H9 (cell line): ENCODE measurements at regions not wholly inside any gene's neighbourhood (a gene's known extent, or its start where the extent isn't known, plus 50 kb on each side); places are given as distances from the start of the nearest gene placed in this dataset.

Source experiments
- DNase-seq: peaks from one replicate; pipeline ENCODE4 v3.0.0-alpha.2; 2017
- H2AFZ ChIP-seq: one replicate; pipeline ENCODE4 v1.6.1; 2013; ENCODE audit warnings: mild to moderate bottlenecking, low read length, control low read depth, moderate library complexity
- H2AK5ac ChIP-seq: 2 replicates; pipeline ENCODE4 v1.6.1; 2013; ENCODE audit warnings: low read length, control low read depth, mixed read lengths; ENCODE audit not compliant: insufficient read length
- H2BK120ac ChIP-seq: one replicate; pipeline ENCODE4 v1.6.1; 2013; ENCODE audit warnings: low read depth, mild to moderate bottlenecking, low read length, control low read depth, inconsistent platforms; ENCODE audit not compliant: poor library complexity, severe bottlenecking
- H2BK12ac ChIP-seq: 2 replicates; pipeline ENCODE4 v1.6.1; 2013; ENCODE audit warnings: low read length, control low read depth, mixed read lengths, low read depth; ENCODE audit not compliant: insufficient read length
- H2BK15ac ChIP-seq: 2 replicates; pipeline ENCODE4 v1.6.1; 2013; ENCODE audit warnings: low read depth, low read length, control low read depth
- H2BK20ac ChIP-seq: one replicate; pipeline ENCODE4 v1.6.1; 2013; ENCODE audit warnings: low read depth, mild to moderate bottlenecking, low read length, control low read depth, inconsistent platforms; ENCODE audit not compliant: poor library complexity, severe bottlenecking
- H2BK5ac ChIP-seq: 2 replicates; pipeline ENCODE4 v1.6.1; 2013; ENCODE audit warnings: low read length, control low read depth, mixed read lengths; ENCODE audit not compliant: insufficient read length
- H3K14ac ChIP-seq: 2 replicates; pipeline ENCODE4 v1.6.1; 2013; ENCODE audit warnings: low read length, control low read depth; ENCODE audit not compliant: insufficient read depth
- H3K18ac ChIP-seq: 2 replicates; pipeline ENCODE4 v1.6.1; 2013; ENCODE audit warnings: low read depth, mild to moderate bottlenecking, mixed read lengths, low read length, control low read depth; ENCODE audit not compliant: insufficient read length
- H3K23ac ChIP-seq: 2 replicates; pipeline ENCODE4 v1.6.1; 2013; ENCODE audit warnings: low read length, control low read depth, mixed read lengths, low read depth; ENCODE audit not compliant: insufficient read length
- H3K23me2 ChIP-seq: 2 replicates; pipeline ENCODE4 v1.6.1; 2013; ENCODE audit warnings: low read depth, mild to moderate bottlenecking, mixed read lengths, low read length, control low read depth; ENCODE audit not compliant: insufficient read length, poor library complexity, severe bottlenecking
- H3K27ac ChIP-seq: 2 replicates; pipeline ENCODE4 v1.5.1; 2013; ENCODE audit warnings: low read length, control low read depth, mixed read lengths, low read depth; ENCODE audit not compliant: insufficient read length
- H3K27me3 ChIP-seq: 2 replicates; pipeline ENCODE4 v1.6.1; 2013; ENCODE audit warnings: low read length, control low read depth, inconsistent platforms; ENCODE audit not compliant: insufficient read depth
- H3K4ac ChIP-seq: 2 replicates; pipeline ENCODE4 v1.6.1; 2013; ENCODE audit warnings: low read depth, mild to moderate bottlenecking, control low read depth, inconsistent platforms, low read length, moderate library complexity
- H3K4me1 ChIP-seq: 2 replicates; pipeline ENCODE4 v1.6.1; 2013; ENCODE audit warnings: low read length, control low read depth, inconsistent platforms; ENCODE audit not compliant: insufficient read depth
- H3K4me2 ChIP-seq: 2 replicates; pipeline ENCODE4 v1.6.1; 2013; ENCODE audit warnings: low read length, control low read depth, mixed read lengths; ENCODE audit not compliant: insufficient read length, insufficient read depth
- H3K56ac ChIP-seq: 2 replicates; pipeline ENCODE4 v1.6.1; 2013; ENCODE audit warnings: low read depth, mild to moderate bottlenecking, mixed read lengths, low read length, control low read depth; ENCODE audit not compliant: insufficient read length
- H3K79me1 ChIP-seq: 2 replicates; pipeline ENCODE4 v1.6.1; 2013; ENCODE audit warnings: low read depth, mild to moderate bottlenecking, moderate library complexity, low read length, control low read depth, inconsistent platforms; ENCODE audit not compliant: insufficient read depth, poor library complexity, severe bottlenecking
- H3K79me2 ChIP-seq: 2 replicates; pipeline ENCODE4 v1.6.1; 2013; ENCODE audit warnings: low read length, control low read depth, inconsistent platforms; ENCODE audit not compliant: insufficient read depth
- H3K9ac ChIP-seq: 2 replicates; pipeline ENCODE4 v1.6.1; 2013; ENCODE audit warnings: low read length, control low read depth, mixed read lengths; ENCODE audit not compliant: insufficient read length; ENCODE audit errors: extremely low read depth
- H3K9me3 ChIP-seq: one replicate; pipeline ENCODE4 v1.6.1; 2013; ENCODE audit warnings: low read depth, low read length, inconsistent platforms; ENCODE audit not compliant: control insufficient read depth
- H3T11ph ChIP-seq: one replicate; pipeline ENCODE4 v1.6.1; 2013; ENCODE audit warnings: mild to moderate bottlenecking, low read length, control low read depth, inconsistent platforms
- H4K20me1 ChIP-seq: one replicate; pipeline ENCODE4 v1.6.1; 2013; ENCODE audit not compliant: control insufficient read depth, insufficient read length, insufficient read depth
- H4K5ac ChIP-seq: 2 replicates; pipeline ENCODE4 v1.6.1; 2013; ENCODE audit warnings: low read depth, mild to moderate bottlenecking, mixed read lengths, low read length, control low read depth; ENCODE audit not compliant: insufficient read length
- H4K8ac ChIP-seq: replicated peaks from 2 replicates; pipeline ENCODE4 v1.6.1; 2013; ENCODE audit warnings: low read length, control low read depth, mixed read lengths, low read depth; ENCODE audit not compliant: insufficient read length
- H4K91ac ChIP-seq: 2 replicates; pipeline ENCODE4 v1.6.1; 2013; ENCODE audit warnings: low read depth, mild to moderate bottlenecking, moderate library complexity, mixed read lengths, low read length, control low read depth; ENCODE audit not compliant: insufficient read length
- H3K27ac Mint-ChIP-seq, 3 experiments: 2 replicates in 2 of 3; 3 replicates in 1 of 3; pipeline ENCODE4 v1.8.0; 2020 to 2021; ENCODE audit warnings: mixed read lengths in 3 of 3, mild to moderate bottlenecking in 1 of 3, moderate library complexity in 1 of 3
- H3K27me3 Mint-ChIP-seq: 2 replicates; pipeline ENCODE4 v1.8.0; 2021; ENCODE audit warnings: low read depth, mild to moderate bottlenecking, moderate library complexity, mixed read lengths
- H3K36me3 Mint-ChIP-seq, 3 experiments: 2 replicates in 2 of 3; 3 replicates in 1 of 3; pipeline ENCODE4 v1.8.0; 2020 to 2021; ENCODE audit warnings: low read depth in 3 of 3, mixed read lengths in 3 of 3; ENCODE audit not compliant: insufficient read depth in 1 of 3
- H3K4me1 Mint-ChIP-seq, 2 experiments: 2 replicates each; pipeline ENCODE4 v1.8.0; 2020; ENCODE audit warnings: mixed read lengths in 2 of 2
- H3K4me3 Mint-ChIP-seq, 2 experiments: 2 replicates in 1 of 2; 3 replicates in 1 of 2; pipeline ENCODE4 v1.8.0; 2020 to 2021; ENCODE audit warnings: mild to moderate bottlenecking in 2 of 2, mixed read lengths in 2 of 2, moderate library complexity in 1 of 2
- H3K9me3 Mint-ChIP-seq, 2 experiments: 2 replicates in 1 of 2; 3 replicates in 1 of 2; pipeline ENCODE4 v1.8.0; 2020; ENCODE audit warnings: mild to moderate bottlenecking in 2 of 2, mixed read lengths in 2 of 2, moderate library complexity in 1 of 2
- CTCF ChIP-seq: fragments of 200-600 bp; sonication (generic); conservative IDR thresholded peaks from 3 replicates; pipeline ENCODE4 v1.8.0; 2021; ENCODE audit warnings: antibody characterized with exemption, mild to moderate bottlenecking
- WGBS: extraction: QIAGEN DNeasy Blood & Tissue Kit; methylation state at CpG from one replicate; pipeline ENCODE4 v1.1.7; 2013; ENCODE audit warnings: missing lambda C conversion rate, low lambda C conversion rate, mixed read lengths; ENCODE audit not compliant: insufficient read length; ENCODE audit errors: extremely low coverage; 5-methylcytosine and 5-hydroxymethylcytosine counted together

- no peak for TF ChIP-seq CTCF
- Histone ChIP-seq H2BK120ac (no peak overlapping the region), H4K8ac (no peak overlapping the region), H2AFZ (no peak overlapping the region), H3T11ph (no peak overlapping the region), H3K4me2 (no peak overlapping the region), H4K5ac (no peak overlapping the region), H3K79me2 (no peaks in the 10 kb centered on the region), H2BK15ac (no peak overlapping the region), H3K4me1 (no peaks in the 10 kb centered on the region; the same call in 1 of the 2 replicates), H2BK5ac (no peak overlapping the region), H3K79me1 (no peaks in the 10 kb centered on the region), H4K91ac (no peak overlapping the region), H3K4ac (no peak overlapping the region), H2AK5ac (no peak overlapping the region), H3K56ac (no peak overlapping the region), H3K18ac (no peak overlapping the region), H2BK20ac (no peak overlapping the region), H3K14ac (no peak overlapping the region), H3K23me2 (no peaks in the 10 kb centered on the region), H3K27me3 (no peaks in the 10 kb centered on the region), H3K9ac (no peak overlapping the region), H3K9me3 (no peaks in the 10 kb centered on the region), H3K27ac (no peak overlapping the region), H4K20me1 (no peaks in the 10 kb centered on the region), H2BK12ac (no peak overlapping the region), H3K23ac (no peak overlapping the region)
- H3K36me3 Mint-ChIP-seq: peaks cover 2 to 5% (median 4%) of the 10 kb centered on the region in 3 experiments; a peak in 5 of 7 replicates
- peaks cover 4 to 5% of the 10 kb centered on the region in 2 experiments; a peak in 4 of 5 replicates for H3K9me3 Mint-ChIP-seq
- H3K4me1 Mint-ChIP-seq: peaks cover 42 to 45% of the 10 kb centered on the region in 2 experiments
- WGBS: no CpG with 5 or more reads among the region's 5 CpGs
- H3K4me3 Mint-ChIP-seq: no peak overlapping the region
- DNase-seq: no peak
- no peak overlapping the region for H3K27ac Mint-ChIP-seq
- H3K27me3 Mint-ChIP-seq: no peaks in the 10 kb centered on the region
Observed at GRCh38 chr1:57968321-57968720, 544.5 kb upstream of the DAB1 start.
